MM.1S (cell line): ENCODE measurements at regions not wholly inside any gene's neighbourhood (a gene's known extent, or its start where the extent isn't known, plus 50 kb on each side); places are given as distances from the start of the nearest gene placed in this dataset.
"Not testable (repeated sequence)": the region's sequence is repeated elsewhere in the genome, so short reads cannot be mapped to it uniquely, and the experiment has no call there.

Experiments
- DNase-seq: peaks from one replicate; pipeline ENCODE4 v3.0.0-alpha.2; 2015
- H2AFZ ChIP-seq: fragments of 300-600 bp; sonication (generic); 2 replicates; pipeline ENCODE4 v1.6.0; 2016; ENCODE audit warnings: antibody characterized with exemption, low read length
- H3F3A ChIP-seq: fragments of 300-600 bp; sonication (generic); 2 replicates; pipeline ENCODE4 v1.6.1; 2016; ENCODE audit warnings: mild to moderate bottlenecking, antibody characterized with exemption, low read length, moderate library complexity, mixed read lengths; ENCODE audit not compliant: insufficient read depth
- H3K27ac ChIP-seq: fragments of 300-600 bp; sonication (generic); 2 replicates; pipeline ENCODE4 v1.5.1; 2016; ENCODE audit warnings: mild to moderate bottlenecking, low read length
- H3K27me3 ChIP-seq: fragments of 300-600 bp; sonication (generic); replicated peaks from 2 replicates; pipeline ENCODE4 v1.6.0; 2016; ENCODE audit warnings: low read length; ENCODE audit not compliant: insufficient read depth
- H3K36me3 ChIP-seq: fragments of 300-600 bp; sonication (generic); replicated peaks from 2 replicates; pipeline ENCODE4 v1.6.1; 2016; ENCODE audit warnings: mild to moderate bottlenecking, low read length, mixed read lengths; ENCODE audit not compliant: insufficient read depth
- H3K4me1 ChIP-seq: fragments of 300-600 bp; sonication (generic); 2 replicates; pipeline ENCODE4 v1.6.1; 2016; ENCODE audit warnings: low read length, mixed read lengths
- H3K4me2 ChIP-seq: fragments of 300-600 bp; sonication (generic); 2 replicates; pipeline ENCODE4 v1.6.0; 2016; ENCODE audit warnings: low read depth, low read length
- H3K4me3 ChIP-seq: fragments of 300-600 bp; sonication (generic); 2 replicates; pipeline ENCODE4 v1.5.1; 2016; ENCODE audit warnings: low read length, mixed read lengths
- H3K79me2 ChIP-seq: fragments of 300-600 bp; sonication (generic); 2 replicates; pipeline ENCODE4 v1.6.1; 2016; ENCODE audit warnings: mixed run types, low read length, mixed read lengths
- H3K9ac ChIP-seq: fragments of 300-600 bp; sonication (generic); 2 replicates; pipeline ENCODE4 v1.6.1; 2016; ENCODE audit warnings: low read length, mixed read lengths
- H3K9me2 ChIP-seq: fragments of 300-600 bp; sonication (generic); replicated peaks from 2 replicates; pipeline ENCODE4 v1.6.1; 2016; ENCODE audit warnings: mild to moderate bottlenecking, low read length, mixed read lengths; ENCODE audit not compliant: insufficient read depth
- H3K9me3 ChIP-seq: fragments of 300-600 bp; sonication (generic); replicated peaks from 2 replicates; pipeline ENCODE4 v1.6.1; 2016; ENCODE audit warnings: mild to moderate bottlenecking, low read length, mixed read lengths; ENCODE audit not compliant: insufficient read depth
- H4K20me1 ChIP-seq: fragments of 300-600 bp; sonication (generic); 2 replicates; pipeline ENCODE4 v1.6.1; 2016; ENCODE audit warnings: mild to moderate bottlenecking, low read length, moderate library complexity, mixed read lengths; ENCODE audit not compliant: insufficient read depth
- CTCF ChIP-seq: fragments of 300-600 bp; sonication (generic); IDR thresholded peaks from 2 replicates; pipeline ENCODE4 v1.5.1; 2016; ENCODE audit warnings: antibody characterized with exemption, low read length, mixed read lengths
- EZH2 ChIP-seq: fragments of 300-600 bp; sonication (generic); optimal IDR thresholded peaks from 2 replicates; pipeline ENCODE3; 2017; ENCODE audit warnings: low read depth, mild to moderate bottlenecking, antibody characterized with exemption, low read length, mixed read lengths
- EZH2phosphoT487 ChIP-seq: fragments of 300-600 bp; sonication (generic); IDR thresholded peaks from 2 replicates; pipeline ENCODE4 v1.6.1; 2018; ENCODE audit warnings: antibody characterized with exemption, low read length

- Histone ChIP-seq H3K4me1 (no peaks in the 10 kb centered on the region), H3K79me2 (no peaks in the 10 kb centered on the region), H3K27ac (no peak overlapping the region), H3K9me2 (no peaks in the 10 kb centered on the region), H3K9ac (no peak overlapping the region), H3K4me2 (no peak overlapping the region), H2AFZ (no peak overlapping the region), H3F3A (no peaks in the 10 kb centered on the region), H3K4me3 (no peak overlapping the region), H3K36me3 (no peaks in the 10 kb centered on the region), H3K27me3 (no peaks in the 10 kb centered on the region), H4K20me1 (no peaks in the 10 kb centered on the region), H3K9me3 (no peaks in the 10 kb centered on the region)
- no peak for DNase-seq
- TF ChIP-seq EZH2 (no peak), EZH2phosphoT487 (no peak), CTCF (no peak)
Measured at GRCh38 chr4:72938516-72938915, 131.0 kb downstream of the COX18 start.

DNA sequence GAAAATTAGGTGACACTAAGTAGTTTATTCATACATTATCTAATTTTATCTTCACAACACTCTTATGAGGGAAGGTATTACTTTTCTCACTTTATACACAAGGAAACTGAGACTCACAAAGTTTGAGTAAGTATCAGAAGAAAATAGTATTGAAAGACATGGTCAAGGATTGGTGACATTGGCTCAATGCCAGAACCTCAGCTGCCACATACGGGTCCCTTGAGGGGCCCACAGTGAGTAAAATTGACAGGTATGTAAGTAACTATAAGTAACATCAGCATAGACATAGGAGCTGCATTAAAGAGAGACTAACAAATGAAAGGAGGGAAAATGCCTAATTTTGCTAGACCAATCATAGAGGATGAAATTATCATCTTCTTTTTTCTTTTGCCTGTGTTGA, 134.1 kb downstream of the COX18 start:
- no peak overlapping the region for H3K4me2 ChIP-seq
- no peaks in the 10 kb centered on the region for H3K9me3 ChIP-seq
- no peaks in the 10 kb centered on the region for H3K79me2 ChIP-seq
- no peaks in the 10 kb centered on the region for H3F3A ChIP-seq
- H3K9me2 ChIP-seq = no peaks in the 10 kb centered on the region
- no peaks in the 10 kb centered on the region for H3K27me3 ChIP-seq
- TF ChIP-seq CTCF (no peak), EZH2phosphoT487 (no peak), EZH2 (no peak)
- no peak overlapping the region for H3K9ac ChIP-seq
- DNase-seq = no peak
- no peaks in the 10 kb centered on the region for H3K4me1 ChIP-seq
- H4K20me1 ChIP-seq = no peaks in the 10 kb centered on the region
- H3K4me3 ChIP-seq = no peak overlapping the region
- H2AFZ ChIP-seq = no peak overlapping the region
- H3K36me3 ChIP-seq = no peaks in the 10 kb centered on the region
- H3K27ac ChIP-seq = no peak overlapping the region

GRCh38 chr4:72933029-72933428, 136.5 kb downstream of the COX18 start:
- TF ChIP-seq EZH2 (no peak), EZH2phosphoT487 (no peak), CTCF (no peak)
- no peaks in the 10 kb centered on the region for H3K79me2 ChIP-seq
- no peaks in the 10 kb centered on the region for H3K9me2 ChIP-seq
- H3K9ac ChIP-seq = no peak overlapping the region
- no peak for DNase-seq
- H2AFZ ChIP-seq = no peak overlapping the region
- H3K27ac ChIP-seq = no peak overlapping the region
- H3K4me3 ChIP-seq = no peak overlapping the region
- H4K20me1 ChIP-seq = no peaks in the 10 kb centered on the region
- no peaks in the 10 kb centered on the region for H3K4me1 ChIP-seq
- H3K36me3 ChIP-seq = no peaks in the 10 kb centered on the region
- no peaks in the 10 kb centered on the region for H3K9me3 ChIP-seq
- no peak overlapping the region for H3K4me2 ChIP-seq
- no peaks in the 10 kb centered on the region for H3F3A ChIP-seq
- H3K27me3 ChIP-seq = no peaks in the 10 kb centered on the region

DNA sequence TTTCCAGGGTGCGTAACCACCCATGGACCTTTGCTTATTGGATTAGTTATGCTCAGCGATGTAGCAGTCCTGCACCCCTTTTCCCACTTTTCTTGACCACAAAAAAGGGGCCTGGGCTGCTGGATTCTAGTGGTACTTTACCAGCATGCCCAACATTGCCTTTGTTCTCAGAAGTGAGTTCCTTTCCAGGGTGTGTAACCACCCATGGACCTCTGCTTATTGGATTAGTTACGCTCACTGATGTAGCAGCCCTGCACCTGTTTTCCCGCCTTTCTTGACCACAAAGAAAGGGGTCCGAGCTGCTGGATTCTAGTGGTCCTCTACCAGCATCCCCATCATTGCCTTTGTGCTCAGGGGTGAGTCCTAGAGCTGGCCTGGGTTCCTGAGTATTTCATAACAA, 138.2 kb downstream of the COX18 start:
- TF ChIP-seq EZH2 = no peak
- TF ChIP-seq CTCF = no peak
- no peak for TF ChIP-seq EZH2phosphoT487
- H3K4me1 ChIP-seq = no peaks in the 10 kb centered on the region
- H3F3A ChIP-seq = no peaks in the 10 kb centered on the region
- no peaks in the 10 kb centered on the region for H3K36me3 ChIP-seq
- no peak overlapping the region for H3K9ac ChIP-seq
- DNase-seq = no peak
- H3K9me3 ChIP-seq = no peaks in the 10 kb centered on the region
- H3K27me3 ChIP-seq = no peaks in the 10 kb centered on the region
- no peak overlapping the region for H3K4me2 ChIP-seq
- no peak overlapping the region for H3K4me3 ChIP-seq
- no peaks in the 10 kb centered on the region for H3K9me2 ChIP-seq
- H4K20me1 ChIP-seq = no peaks in the 10 kb centered on the region
- no peak overlapping the region for H2AFZ ChIP-seq
- no peaks in the 10 kb centered on the region for H3K79me2 ChIP-seq
- no peak overlapping the region for H3K27ac ChIP-seq

- H3K27ac ChIP-seq = not testable (repeated sequence)
Measured at GRCh38 chr4:72929596-72930274, 139.8 kb downstream of the COX18 start.

More at GRCh38 chr4:72929596-72930274, 139.8 kb downstream of the COX18 start:
- not testable (repeated sequence) for H3K9me3 ChIP-seq, H3K79me2 ChIP-seq, H3K4me1 ChIP-seq, H3K4me2 ChIP-seq, DNase-seq, H3K9ac ChIP-seq, H3K36me3 ChIP-seq, H4K20me1 ChIP-seq, H3K27me3 ChIP-seq, H3F3A ChIP-seq, H3K9me2 ChIP-seq, H2AFZ ChIP-seq, H3K4me3 ChIP-seq
